Pancreas (tissue), 10 donors: ENCODE measurements at regions not wholly inside any gene's neighbourhood (a gene's known extent, or its start where the extent isn't known, plus 50 kb on each side); places are given as distances from the start of the nearest gene placed in this dataset.

Experiments
- ATAC-seq, 4 donors: fragments of 200-7000 bp; cut with Tn5 transposase; one replicate each; pipeline versions ENCODE4 v1.8.0 to v1.9.1; 2020; ENCODE audit warnings: mild to moderate bottlenecking in 4 of 4, moderate library complexity in 4 of 4
- DNase-seq, 6 donors: peaks; one replicate each; pipeline ENCODE4 v3.0.0-alpha.2; 2020
- FAIRE-seq: peaks from 2 replicates; lab custom pipeline; 2012; peaks lifted over from hg19 to GRCh38; lab: Jason Lieb, UNC
- H3K27ac ChIP-seq, 4 donors: fragments of 200-600 bp; sonication (generic); 1 replicate in 3 of 4; 2 replicates in 1 of 4; pipeline versions ENCODE4 v1.5.0 to v1.8.0; 2020
- H3K27me3 ChIP-seq, 4 donors: fragments of 200-600 bp; one replicate each; pipeline ENCODE4 v1.8.0; 2021
- H3K36me3 ChIP-seq, 3 donors: fragments of 200-600 bp; sonication (generic) in 1 of 3; one replicate each; pipeline versions ENCODE4 v1.5.0 to v1.8.0; 2020 to 2021
- H3K4me1 ChIP-seq, 3 donors: fragments of 200-600 bp; one replicate each; pipeline ENCODE4 v1.8.0; 2021
- H3K4me3 ChIP-seq, 4 donors: fragments of 200-600 bp; sonication (generic) in 2 of 4; one replicate each; pipeline versions ENCODE4 v1.5.0 to v1.8.0; 2020 to 2021
- H3K9me3 ChIP-seq, 4 donors: fragments of 200-600 bp; one replicate each; pipeline ENCODE4 v1.8.0; 2021
- CTCF ChIP-seq, 4 donors: fragments of 200-600 bp; sonication (generic) in 3 of 4; IDR thresholded peaks; one replicate each; pipeline versions ENCODE4 v1.5.0 to v1.8.0; 2021; ENCODE audit warnings: antibody characterized with exemption in 4 of 4
- WGBS, 2 donors: extraction: QIAGEN DNeasy Blood & Tissue Kit; methylation state at CpG; one replicate each; pipeline ENCODE4 v1.1.7; 2013; 5-methylcytosine and 5-hydroxymethylcytosine counted together
- intact Hi-C, 3 donors: fragments of 100-400 bp; cut with DNase I; formaldehyde crosslinking; loops; one replicate each; pipeline versions ENCODE4 v1.11.1 to v1.14.2; 2022
- donor health status: healthy with polysubstance abuse.
- donor health status: DM: no; HTN: no; CAD: no; lungs with moderate emphysema.
- donor health status: DM: no; HTN: no; CAD: no.
- donor health status: control.
- donor health status: control.
- donor health status: Bipolar disorder and iron deficiency.
- donor health status: DM: yes; HTN: yes; CAD: no.
- donor health status: DM: no; HTN: no; CAD: no.
- donor health status: DM: no; HTN: no; CAD: no.
- donor health status: DM: yes; HTN: yes; CAD: no.

GRCh38 chr10:47077386-47077785, 166.2 kb downstream of the PTPN20 start:
- DNase-seq (no peak), ATAC-seq (no peak), FAIRE-seq (no peak)
- intact Hi-C loops: no loop called here
- 74 to 79% methylated on average over 9 of the region's 9 CpGs for WGBS, 2 donors
- no peak for TF ChIP-seq CTCF (IDR thresholded peaks at IDR 0.05)
- Histone ChIP-seq H3K9me3 (no peaks in the 10 kb centered on the region), H3K36me3 (no peaks in the 10 kb centered on the region), H3K27me3 (no peaks in the 10 kb centered on the region), H3K4me3 (no peak overlapping the region), H3K4me1 (no peaks in the 10 kb centered on the region), H3K27ac (no peak overlapping the region)

- DNase-seq (no peak), ATAC-seq (no peak), FAIRE-seq (no peak)
- Histone ChIP-seq H3K9me3 (no peaks in the 10 kb centered on the region), H3K27me3 (no peaks in the 10 kb centered on the region), H3K27ac (no peak overlapping the region), H3K36me3 (no peaks in the 10 kb centered on the region), H3K4me1 (no peaks in the 10 kb centered on the region), H3K4me3 (no peak overlapping the region)
- 85 to 88% methylated on average over 8 of the region's 8 CpGs for WGBS, 2 donors
- intact Hi-C loops: no loop called here
- no peak for TF ChIP-seq CTCF (IDR thresholded peaks at IDR 0.05)
These were observed 166.7 kb downstream of the PTPN20 start for GRCh38 chr10:47077941-47078340.

GRCh38 chr10:47078393-47079203, 167.4 kb downstream of the PTPN20 start:
- intact Hi-C loops: no loop called here
- no peak overlapping the region for H3K4me3 ChIP-seq
- no peak overlapping the region for H3K27ac ChIP-seq
- no peaks in the 10 kb centered on the region for H3K9me3 ChIP-seq
- no peaks in the 10 kb centered on the region for H3K36me3 ChIP-seq
- no peak for FAIRE-seq
- no peaks in the 10 kb centered on the region for H3K4me1 ChIP-seq
- H3K27me3 ChIP-seq: no peaks in the 10 kb centered on the region
- no peak for TF ChIP-seq CTCF (IDR thresholded peaks at IDR 0.05)
- 79 to 85% methylated on average over 8 of the region's 8 CpGs for WGBS, 2 donors
- no peak for ATAC-seq
- no peak for DNase-seq

GRCh38 chr10:47079204-47079580, 168.0 kb downstream of the PTPN20 start:
- H3K4me1 ChIP-seq: no peaks in the 10 kb centered on the region
- FAIRE-seq: no peak
- H3K4me3 ChIP-seq: no peak overlapping the region
- H3K36me3 ChIP-seq: no peaks in the 10 kb centered on the region
- ATAC-seq: no peak
- WGBS, 2 donors: 83 to 87% methylated on average over 3 of the region's 3 CpGs
- intact Hi-C loops: no loop called here
- no peak overlapping the region for H3K27ac ChIP-seq
- TF ChIP-seq CTCF (IDR thresholded peaks at IDR 0.05): no peak
- DNase-seq: no peak
- no peaks in the 10 kb centered on the region for H3K9me3 ChIP-seq
- H3K27me3 ChIP-seq: no peaks in the 10 kb centered on the region

- Histone ChIP-seq H3K4me1 (no peaks in the 10 kb centered on the region), H3K36me3 (no peaks in the 10 kb centered on the region), H3K4me3 (no peak overlapping the region), H3K27me3 (no peaks in the 10 kb centered on the region), H3K9me3 (no peaks in the 10 kb centered on the region), H3K27ac (no peak overlapping the region)
- WGBS, 2 donors: 60% methylated on average over 4 of the region's 4 CpGs
- no peak for TF ChIP-seq CTCF (IDR thresholded peaks at IDR 0.05)
- intact Hi-C loops: no loop called here
- FAIRE-seq (no peak), DNase-seq (no peak), ATAC-seq (no peak)
These were observed 170.0 kb downstream of the PTPN20 start for GRCh38 chr10:47081264-47081663.
